HEK293T (cell line): ENCODE measurements at regions not wholly inside any gene's neighbourhood (a gene's known extent, or its start where the extent isn't known, plus 50 kb on each side); places are given as distances from the start of the nearest gene placed in this dataset.
"Not testable (repeated sequence)": the region's sequence is repeated elsewhere in the genome, so short reads cannot be mapped to it uniquely, and the experiment has no call there.

Experiments
- CTCF ChIA-PET: fragments of 350-600 bp; formaldehyde crosslinking; extraction: SDS; loops from one replicate; lab custom pipeline; 2021; ENCODE audit warnings: antibody characterized with exemption, inconsistent platforms; lab: Yijun Ruan, JAX
- POLR2A ChIA-PET: fragments of 350-600 bp; formaldehyde crosslinking; extraction: SDS; loops from one replicate; lab custom pipeline; 2020; ENCODE audit warnings: antibody characterized with exemption, inconsistent platforms; lab: Yijun Ruan, JAX
- DNase-seq: peaks from one replicate; pipeline ENCODE4 v3.0.0; 2012; ENCODE audit warnings: mixed read lengths; ENCODE audit errors: extremely low spot score
- ARNT ChIP-seq: fragments of 450-650 bp; IDR thresholded peaks from 2 replicates; pipeline ENCODE4 v1.6.1; 2017; ENCODE audit warnings: mild to moderate bottlenecking
- BHLHE40 ChIP-seq: fragments of 450-650 bp; IDR thresholded peaks from 2 replicates; pipeline ENCODE4 v1.6.1; 2016; ENCODE audit warnings: mild to moderate bottlenecking, moderate library complexity, borderline replicate concordance
- CTBP1 ChIP-seq: fragments of 450-650 bp; IDR thresholded peaks from 2 replicates; pipeline ENCODE4 v1.6.1; 2016; ENCODE audit warnings: borderline replicate concordance
- ELF4 ChIP-seq: fragments of 450-650 bp; IDR thresholded peaks from 2 replicates; pipeline ENCODE4 v1.6.1; 2017; ENCODE audit warnings: antibody characterized with exemption
- FOXA1 ChIP-seq: fragments of 450-650 bp; IDR thresholded peaks from 2 replicates; pipeline ENCODE4 v1.6.1; 2016; ENCODE audit warnings: mild to moderate bottlenecking
- FOXK2 ChIP-seq: fragments of 450-650 bp; IDR thresholded peaks from 2 replicates; pipeline ENCODE4 v1.6.1; 2016; ENCODE audit warnings: mild to moderate bottlenecking
- FOXM1 ChIP-seq: fragments of 450-650 bp; IDR thresholded peaks from 2 replicates; pipeline ENCODE4 v1.6.1; 2017; ENCODE audit warnings: mild to moderate bottlenecking, borderline replicate concordance
- HDGF ChIP-seq: fragments of 450-650 bp; IDR thresholded peaks from 2 replicates; pipeline ENCODE4 v1.6.1; 2017; ENCODE audit warnings: antibody characterized with exemption, borderline replicate concordance
- L3MBTL2 ChIP-seq: fragments of 450-650 bp; conservative IDR thresholded peaks from 2 replicates; pipeline ENCODE4 v1.6.1; 2016; ENCODE audit warnings: mild to moderate bottlenecking
- LEF1 ChIP-seq: fragments of 450-650 bp; IDR thresholded peaks from 2 replicates; pipeline ENCODE4 v1.6.1; 2017; ENCODE audit warnings: mild to moderate bottlenecking, borderline replicate concordance
- NFRKB ChIP-seq: fragments of 450-650 bp; IDR thresholded peaks from 2 replicates; pipeline ENCODE4 v1.6.1; 2016; ENCODE audit warnings: mild to moderate bottlenecking, moderate library complexity
- SP1 ChIP-seq: fragments of 450-650 bp; IDR thresholded peaks from 2 replicates; pipeline ENCODE4 v1.6.1; 2017
- SUZ12 ChIP-seq: fragments of 450-650 bp; IDR thresholded peaks from 2 replicates; pipeline ENCODE4 v1.6.1; 2016; ENCODE audit warnings: mild to moderate bottlenecking
- TARDBP ChIP-seq: fragments of 450-650 bp; IDR thresholded peaks from 2 replicates; pipeline ENCODE4 v1.6.1; 2016
- ZNF384 ChIP-seq: fragments of 450-650 bp; IDR thresholded peaks from 2 replicates; pipeline ENCODE4 v1.6.1; 2016
- TF ChIP-seq, protein P1 (sequence below): fragments of 450-650 bp; IDR thresholded peaks from 2 replicates; pipeline ENCODE4 v1.6.1; 2016

DNA sequence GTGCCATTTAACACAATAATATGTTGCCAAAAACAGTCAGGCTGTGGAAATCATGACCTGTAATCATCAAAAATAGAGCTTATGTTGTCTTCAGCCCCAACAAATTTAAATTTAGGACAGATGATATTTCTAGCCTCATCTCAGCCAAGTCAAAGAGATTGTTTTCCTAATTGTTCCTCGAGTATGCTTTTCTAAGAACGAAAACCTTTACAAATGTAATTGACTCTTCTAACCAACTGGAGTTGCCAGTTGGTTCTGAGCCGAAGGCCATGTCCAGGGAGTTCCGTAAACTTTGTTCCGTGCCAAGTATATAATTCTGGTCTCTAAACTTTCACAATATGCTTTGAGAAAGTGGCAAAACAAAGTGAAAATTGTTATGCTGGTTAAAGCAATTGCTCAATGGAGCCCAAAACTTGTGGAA is 160.8 kb downstream of the CEMIP2 start:
- CTCF ChIA-PET: interaction anchor here (0.6 kb wide), 1 partner anchor 183 kb away, joined by 4 read pairs; no protein-coding TSS in a partner anchor
- DNase-seq: no peak
- no peak for TF ChIP-seq TARDBP
- POLR2A ChIA-PET: no interaction called here

GRCh38 chr9:71604197-71605063 is 163.9 kb downstream of the CEMIP2 start:
- TF ChIP-seq ARNT (no peak), ELF4 (no peak), SUZ12 (no peak), NFRKB (no peak), FOXA1 (no peak), FOXK2 (no peak), SP1 (no peak), LEF1 (no peak)
- TF ChIP-seq, protein P1, sequence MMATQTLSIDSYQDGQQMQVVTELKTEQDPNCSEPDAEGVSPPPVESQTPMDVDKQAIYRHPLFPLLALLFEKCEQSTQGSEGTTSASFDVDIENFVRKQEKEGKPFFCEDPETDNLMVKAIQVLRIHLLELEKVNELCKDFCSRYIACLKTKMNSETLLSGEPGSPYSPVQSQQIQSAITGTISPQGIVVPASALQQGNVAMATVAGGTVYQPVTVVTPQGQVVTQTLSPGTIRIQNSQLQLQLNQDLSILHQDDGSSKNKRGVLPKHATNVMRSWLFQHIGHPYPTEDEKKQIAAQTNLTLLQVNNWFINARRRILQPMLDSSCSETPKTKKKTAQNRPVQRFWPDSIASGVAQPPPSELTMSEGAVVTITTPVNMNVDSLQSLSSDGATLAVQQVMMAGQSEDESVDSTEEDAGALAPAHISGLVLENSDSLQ: no peak
- CTCF ChIA-PET: interaction anchor here (0.6 to 0.8 kb wide), 5 partner anchors 31 to 1216 kb away, joined by 3 read pairs; no protein-coding TSS in a partner anchor
- POLR2A ChIA-PET: no interaction called here
- DNase-seq: peak; percentile 61

- TF ChIP-seq ARNT (no peak), NFRKB (no peak), FOXM1 (no peak), TARDBP (no peak), FOXA1 (no peak), FOXK2 (no peak), CTBP1 (no peak), HDGF (no peak), SP1 (no peak), LEF1 (no peak), SUZ12 (no peak), L3MBTL2 (no peak), ELF4 (no peak)
- TF ChIP-seq, protein P1: no peak
- POLR2A ChIA-PET: no interaction called here
- CTCF ChIA-PET: no interaction called here
- DNase-seq: no peak
These were observed 165.7 kb downstream of the CEMIP2 start for GRCh38 chr9:71602652-71603051.

- CTCF ChIA-PET, DNase-seq, POLR2A ChIA-PET: not testable (repeated sequence)
These were observed 172.6 kb downstream of the CEMIP2 start for GRCh38 chr9:71595762-71596161.

DNA sequence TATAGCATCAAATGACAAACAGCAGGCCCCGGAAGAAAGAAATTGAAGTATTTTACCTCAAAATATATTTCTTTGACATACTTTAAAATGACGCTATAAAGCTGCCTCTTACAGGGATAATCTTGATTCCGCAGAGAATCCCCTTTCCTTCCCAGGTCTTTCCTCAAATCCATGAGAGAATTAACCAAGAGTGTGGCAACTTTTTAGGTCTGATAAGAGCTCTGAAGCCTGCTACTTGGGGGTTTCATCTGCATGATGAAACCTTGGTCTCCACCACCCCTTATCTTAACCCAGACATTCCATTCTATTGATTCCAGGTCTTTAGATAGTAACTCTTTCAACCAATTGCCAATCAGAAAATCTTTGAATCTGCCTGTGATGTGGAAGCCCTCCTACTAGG is 173.8 kb downstream of the CEMIP2 start:
- no peak for DNase-seq
- ChIA-PET CTCF (no interaction called here), POLR2A (no interaction called here)
- TF ChIP-seq SUZ12 (no peak), SP1 (no peak), ZNF384 (no peak), NFRKB (no peak), TARDBP (no peak), CTBP1 (no peak)
- TF ChIP-seq, protein P1: no peak

DNA sequence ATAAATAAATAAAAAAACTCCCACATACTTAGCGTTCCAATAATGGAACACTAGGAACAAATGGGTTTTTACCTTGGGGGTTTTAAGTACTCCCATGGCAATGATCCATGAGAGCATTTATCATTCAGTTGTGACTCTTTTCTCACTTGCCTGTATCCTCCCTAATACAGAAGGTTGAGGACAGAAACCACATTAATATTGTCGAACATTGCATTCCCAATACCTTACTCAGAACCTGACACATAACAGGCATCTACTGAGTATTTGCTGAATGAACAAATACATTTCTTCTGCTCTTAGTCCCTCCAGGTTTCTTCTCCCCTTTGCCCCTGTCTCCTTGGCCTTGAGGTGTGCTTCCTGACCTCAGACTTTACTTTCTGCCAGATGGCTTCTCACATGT is 175.9 kb downstream of the CEMIP2 start:
- TF ChIP-seq, protein P1: no peak
- TF ChIP-seq LEF1 (no peak), SUZ12 (no peak), CTBP1 (no peak)
- DNase-seq: no peak
- ChIA-PET CTCF (no interaction called here), POLR2A (no interaction called here)

DNA sequence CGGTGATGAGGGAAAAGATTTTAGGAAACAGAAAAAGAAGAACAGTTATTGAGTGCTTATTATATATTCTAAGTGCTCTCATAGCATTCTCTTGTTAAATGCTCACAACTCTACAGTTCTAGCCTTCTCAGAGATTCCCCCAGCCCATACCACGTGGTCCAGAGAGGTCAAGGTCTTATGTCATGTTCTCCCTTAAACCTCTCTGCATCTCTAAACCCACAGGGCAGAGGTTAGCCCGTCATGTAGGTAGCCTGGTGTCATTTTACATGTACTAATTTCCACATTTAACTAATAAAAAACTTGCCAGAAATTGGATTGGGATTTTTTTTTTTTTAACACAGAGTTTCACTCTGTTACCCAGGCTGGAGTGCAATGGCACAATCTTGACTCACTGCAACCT is 178.0 kb downstream of the CEMIP2 start:
- CTCF ChIA-PET: no interaction called here
- TF ChIP-seq NFRKB: no peak
- TF ChIP-seq SP1: no peak
- TF ChIP-seq BHLHE40: no peak
- TF ChIP-seq ELF4: no peak
- TF ChIP-seq ZNF384: no peak
- TF ChIP-seq FOXK2: no peak
- TF ChIP-seq SUZ12: no peak
- TF ChIP-seq ARNT: no peak
- no peak for TF ChIP-seq TARDBP
- TF ChIP-seq LEF1: no peak
- POLR2A ChIA-PET: no interaction called here
- no peak for DNase-seq
